SK-N-MC (cell line): ENCODE measurements at regions not wholly inside any gene's neighbourhood (a gene's known extent, or its start where the extent isn't known, plus 50 kb on each side); places are given as distances from the start of the nearest gene placed in this dataset.

Source experiments
- EZH2 ChIP-seq: fragments of 200-600 bp; sonication (generic); IDR thresholded peaks from one replicate; pipeline ENCODE4 v1.6.1; 2017; ENCODE audit warnings: antibody characterized with exemption
- POLR2AphosphoS5 ChIP-seq: IDR thresholded peaks from 2 replicates; pipeline ENCODE4 v1.6.1; 2012; ENCODE audit warnings: mild to moderate bottlenecking, low read depth, low read length, borderline replicate concordance

- TF ChIP-seq POLR2AphosphoS5 (no peak), EZH2 (no peak)
Observed at GRCh38 chr2:238728330-238729260, 119.3 kb upstream of the TWIST2 start.
